NCI-H1930 (cell line): ENCODE measurements at regions not wholly inside any gene's neighbourhood (a gene's known extent, or its start where the extent isn't known, plus 50 kb on each side); places are given as distances from the start of the nearest gene placed in this dataset.

ENCODE experiments used
- DNase-seq, 2 experiments: peaks; one replicate each; lab custom pipeline; 2025; lab: John Stamatoyannopoulos, UW

GRCh38 chr11:95353706-95354105, 122.7 kb upstream of the SESN3 start:
- DNase-seq, result no peak

GRCh38 chr11:95352733-95353346, 121.8 kb upstream of the SESN3 start:
- DNase-seq, result no peak

GRCh38 chr11:95349345-95349942, 118.4 kb upstream of the SESN3 start:
- no peak for DNase-seq

GRCh38 chr11:95346265-95346664, 115.3 kb upstream of the SESN3 start:
- no peak for DNase-seq

GRCh38 chr11:95345651-95346050, 114.6 kb upstream of the SESN3 start:
- DNase-seq, result no peak

GRCh38 chr11:95344932-95345642, 114.1 kb upstream of the SESN3 start:
- DNase-seq, result no peak

GRCh38 chr11:95341221-95341620, 110.2 kb upstream of the SESN3 start:
- DNase-seq, result no peak

GRCh38 chr11:95339086-95339901, 108.3 kb upstream of the SESN3 start:
- DNase-seq, result no peak

- DNase-seq, result no peak
These were observed 107.5 kb upstream of the SESN3 start for GRCh38 chr11:95338430-95338991.

- DNase-seq, result no peak
These were observed 107.0 kb upstream of the SESN3 start for GRCh38 chr11:95337972-95338429.

GRCh38 chr11:95337175-95337957, 106.4 kb upstream of the SESN3 start:
- no peak for DNase-seq

- no peak for DNase-seq
These were observed 105.0 kb upstream of the SESN3 start for GRCh38 chr11:95335989-95336388.

- DNase-seq, result no peak
These were observed 100.2 kb upstream of the SESN3 start for GRCh38 chr11:95331161-95331560.

- no peak for DNase-seq
These were observed 99.3 kb upstream of the SESN3 start for GRCh38 chr11:95330302-95330701.

GRCh38 chr11:95327273-95327948, 96.4 kb upstream of the SESN3 start:
- DNase-seq, result no peak

GRCh38 chr11:95325777-95326258, 94.8 kb upstream of the SESN3 start:
- no peak for DNase-seq

- no peak for DNase-seq
These were observed 93.8 kb upstream of the SESN3 start for GRCh38 chr11:95324826-95325225.

GRCh38 chr11:95322539-95322938, 91.5 kb upstream of the SESN3 start:
- no peak for DNase-seq

GRCh38 chr11:95318498-95318897, 87.5 kb upstream of the SESN3 start:
- DNase-seq, result no peak

- DNase-seq, result no peak
These were observed 77.6 kb upstream of the SESN3 start for GRCh38 chr11:95308512-95309035.
